Astrocyte of the cerebellum (primary cell): ENCODE measurements at regions not wholly inside any gene's neighbourhood (a gene's known extent, or its start where the extent isn't known, plus 50 kb on each side); places are given as distances from the start of the nearest gene placed in this dataset.

Source experiments
- DNase-seq: peaks from one replicate; pipeline ENCODE4 v3.0.0-alpha.2; 2011; ENCODE audit warnings: low read depth
- H3K4me3 ChIP-seq: 2 replicates; pipeline ENCODE4 v1.5.1; 2011; ENCODE audit warnings: mild to moderate bottlenecking, low read depth, low read length, moderate library complexity
- in situ Hi-C: cut with HindIII; loops from 2 replicates; pipeline ENCODE4 v1.10.0; 2017; ENCODE audit warnings: low sequenced_read_pairs
- TF ChIP-seq, protein P1 (sequence below): IDR thresholded peaks from 2 replicates; pipeline ENCODE4 v1.5.1; 2012; ENCODE audit warnings: low read length, low read depth, moderate library complexity, mild to moderate bottlenecking; ENCODE audit errors: missing control alignments

- no peak overlapping the region for H3K4me3 ChIP-seq
- no peak for DNase-seq
- TF ChIP-seq, protein P1, sequence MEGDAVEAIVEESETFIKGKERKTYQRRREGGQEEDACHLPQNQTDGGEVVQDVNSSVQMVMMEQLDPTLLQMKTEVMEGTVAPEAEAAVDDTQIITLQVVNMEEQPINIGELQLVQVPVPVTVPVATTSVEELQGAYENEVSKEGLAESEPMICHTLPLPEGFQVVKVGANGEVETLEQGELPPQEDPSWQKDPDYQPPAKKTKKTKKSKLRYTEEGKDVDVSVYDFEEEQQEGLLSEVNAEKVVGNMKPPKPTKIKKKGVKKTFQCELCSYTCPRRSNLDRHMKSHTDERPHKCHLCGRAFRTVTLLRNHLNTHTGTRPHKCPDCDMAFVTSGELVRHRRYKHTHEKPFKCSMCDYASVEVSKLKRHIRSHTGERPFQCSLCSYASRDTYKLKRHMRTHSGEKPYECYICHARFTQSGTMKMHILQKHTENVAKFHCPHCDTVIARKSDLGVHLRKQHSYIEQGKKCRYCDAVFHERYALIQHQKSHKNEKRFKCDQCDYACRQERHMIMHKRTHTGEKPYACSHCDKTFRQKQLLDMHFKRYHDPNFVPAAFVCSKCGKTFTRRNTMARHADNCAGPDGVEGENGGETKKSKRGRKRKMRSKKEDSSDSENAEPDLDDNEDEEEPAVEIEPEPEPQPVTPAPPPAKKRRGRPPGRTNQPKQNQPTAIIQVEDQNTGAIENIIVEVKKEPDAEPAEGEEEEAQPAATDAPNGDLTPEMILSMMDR = no peak
- in situ Hi-C loops = no loop called here
These were observed 237.0 kb upstream of the CDH9 start for GRCh38 chr5:27275345-27275744.

DNA sequence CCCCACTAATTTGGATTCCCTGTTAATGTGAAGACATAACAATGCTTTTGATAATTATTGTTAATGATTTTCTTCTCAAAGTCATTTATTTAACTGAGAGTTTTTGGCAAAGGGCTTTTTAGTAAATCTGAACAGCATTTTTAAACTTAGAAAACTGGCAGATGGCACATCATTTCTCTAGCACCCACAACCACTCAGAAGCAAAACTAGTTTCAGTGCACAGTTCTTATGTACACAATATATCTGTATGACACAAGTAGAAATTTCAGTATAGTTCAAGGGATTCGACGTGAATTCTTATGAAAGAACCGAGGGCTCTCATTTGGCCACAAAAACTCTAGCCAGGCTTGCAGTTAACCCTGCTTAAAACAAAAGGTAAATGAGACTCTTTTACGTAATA lies 231.4 kb upstream of the CDH9 start:
- in situ Hi-C loops = no loop called here
- DNase-seq = no peak
- TF ChIP-seq, protein P1 = no peak
- no peak overlapping the region for H3K4me3 ChIP-seq

GRCh38 chr5:27267209-27267824 lies 228.9 kb upstream of the CDH9 start:
- TF ChIP-seq, protein P1 = no peak
- no peak for DNase-seq
- H3K4me3 ChIP-seq = no peak overlapping the region
- in situ Hi-C loops = no loop called here

DNA sequence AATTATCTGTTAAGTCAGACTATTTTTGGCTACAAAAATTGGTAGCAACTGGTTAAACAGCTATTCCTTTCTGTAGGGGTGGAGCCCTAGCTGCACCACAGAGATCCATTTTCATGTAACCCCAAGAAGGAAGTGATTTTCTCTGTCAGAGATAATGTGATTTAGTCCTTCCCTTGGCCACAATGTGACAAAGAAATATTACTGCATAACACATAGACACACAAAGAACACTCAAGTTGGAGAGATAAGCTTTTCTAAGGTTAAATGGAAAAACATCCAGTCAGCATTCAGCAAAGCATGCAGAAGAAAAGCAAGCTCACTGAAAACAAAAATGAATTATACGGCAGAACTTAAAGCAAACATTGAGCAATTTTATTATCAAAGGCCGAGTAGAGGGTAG lies 227.8 kb upstream of the CDH9 start:
- TF ChIP-seq, protein P1 = no peak
- no peak for DNase-seq
- H3K4me3 ChIP-seq = no peak overlapping the region
- in situ Hi-C loops = no loop called here

- no peak for DNase-seq
- TF ChIP-seq, protein P1 = no peak
- H3K4me3 ChIP-seq = no peak overlapping the region
- in situ Hi-C loops = no loop called here
These were observed 219.3 kb upstream of the CDH9 start for GRCh38 chr5:27257696-27258095.

DNA sequence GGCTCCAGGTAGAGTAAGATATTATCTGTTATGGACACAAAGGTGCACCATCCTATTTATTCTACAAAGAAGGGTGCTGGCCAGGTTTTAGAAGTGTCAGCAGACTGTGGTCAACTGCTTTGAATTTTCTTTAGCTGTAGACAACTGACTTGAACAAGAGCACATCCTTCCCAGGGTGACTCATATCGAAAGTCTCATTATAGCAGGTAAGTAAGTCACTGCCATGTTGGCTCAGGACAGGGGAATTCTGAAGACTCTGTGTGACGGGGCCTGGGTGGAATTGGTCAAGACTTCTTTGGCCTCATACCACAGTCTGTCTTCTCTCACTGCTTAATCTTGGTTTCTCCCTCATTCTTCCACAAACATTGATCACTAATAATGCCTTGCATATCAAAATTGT lies 214.5 kb upstream of the CDH9 start:
- no peak for DNase-seq
- TF ChIP-seq, protein P1 = no peak
- in situ Hi-C loops = no loop called here

More for the DNA sequence above, 214.5 kb upstream of the CDH9 start:
- H3K4me3 ChIP-seq = no peak overlapping the region
